Colonic mucosa (tissue), 4 donors: ENCODE measurements at regions not wholly inside any gene's neighbourhood (a gene's known extent, or its start where the extent isn't known, plus 50 kb on each side); places are given as distances from the start of the nearest gene placed in this dataset.

Experiments
- DNase-seq: peaks from one replicate; pipeline ENCODE4 v3.0.0-alpha.2; 2020
- H3K27ac ChIP-seq: fragments of 200-600 bp; one replicate; pipeline ENCODE4 v1.8.0; 2021
- H3K27me3 ChIP-seq: fragments of 200-600 bp; one replicate; pipeline ENCODE4 v1.8.0; 2021
- H3K36me3 ChIP-seq: fragments of 200-600 bp; one replicate; pipeline ENCODE4 v1.8.0; 2021
- H3K4me1 ChIP-seq: fragments of 200-600 bp; one replicate; pipeline ENCODE4 v1.8.0; 2021; ENCODE audit warnings: mild to moderate bottlenecking
- H3K4me3 ChIP-seq: fragments of 200-600 bp; one replicate; pipeline ENCODE4 v1.8.0; 2021
- H3K9ac ChIP-seq, 2 donors: one replicate each; pipeline ENCODE4 v1.7.0; 2013; ENCODE audit warnings: control low read depth in 2 of 2, low read depth in 2 of 2, low read length in 2 of 2
- H3K9me3 ChIP-seq: fragments of 200-600 bp; one replicate; pipeline ENCODE4 v1.8.0; 2021
- intact Hi-C: fragments of 100-400 bp; cut with DNase I; formaldehyde crosslinking; loops from one replicate; pipeline ENCODE4 v1.14.1; 2022
- TF ChIP-seq, protein P1 (sequence below): fragments of 200-600 bp; IDR thresholded peaks from one replicate; pipeline ENCODE4 v1.8.0; 2022; ENCODE audit warnings: antibody characterized with exemption, mild to moderate bottlenecking
- donor health status: healthy.
- donor health status: DM: no; HTN: no; CAD: no.
- donor health status: DM: no; HTN: no; CAD: no.

- intact Hi-C loops, result no loop called here
- TF ChIP-seq, protein P1, sequence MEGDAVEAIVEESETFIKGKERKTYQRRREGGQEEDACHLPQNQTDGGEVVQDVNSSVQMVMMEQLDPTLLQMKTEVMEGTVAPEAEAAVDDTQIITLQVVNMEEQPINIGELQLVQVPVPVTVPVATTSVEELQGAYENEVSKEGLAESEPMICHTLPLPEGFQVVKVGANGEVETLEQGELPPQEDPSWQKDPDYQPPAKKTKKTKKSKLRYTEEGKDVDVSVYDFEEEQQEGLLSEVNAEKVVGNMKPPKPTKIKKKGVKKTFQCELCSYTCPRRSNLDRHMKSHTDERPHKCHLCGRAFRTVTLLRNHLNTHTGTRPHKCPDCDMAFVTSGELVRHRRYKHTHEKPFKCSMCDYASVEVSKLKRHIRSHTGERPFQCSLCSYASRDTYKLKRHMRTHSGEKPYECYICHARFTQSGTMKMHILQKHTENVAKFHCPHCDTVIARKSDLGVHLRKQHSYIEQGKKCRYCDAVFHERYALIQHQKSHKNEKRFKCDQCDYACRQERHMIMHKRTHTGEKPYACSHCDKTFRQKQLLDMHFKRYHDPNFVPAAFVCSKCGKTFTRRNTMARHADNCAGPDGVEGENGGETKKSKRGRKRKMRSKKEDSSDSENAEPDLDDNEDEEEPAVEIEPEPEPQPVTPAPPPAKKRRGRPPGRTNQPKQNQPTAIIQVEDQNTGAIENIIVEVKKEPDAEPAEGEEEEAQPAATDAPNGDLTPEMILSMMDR, result no peak
Measured at GRCh38 chrX:96449191-96449590, 235.5 kb upstream of the DIAPH2 start.

DNA sequence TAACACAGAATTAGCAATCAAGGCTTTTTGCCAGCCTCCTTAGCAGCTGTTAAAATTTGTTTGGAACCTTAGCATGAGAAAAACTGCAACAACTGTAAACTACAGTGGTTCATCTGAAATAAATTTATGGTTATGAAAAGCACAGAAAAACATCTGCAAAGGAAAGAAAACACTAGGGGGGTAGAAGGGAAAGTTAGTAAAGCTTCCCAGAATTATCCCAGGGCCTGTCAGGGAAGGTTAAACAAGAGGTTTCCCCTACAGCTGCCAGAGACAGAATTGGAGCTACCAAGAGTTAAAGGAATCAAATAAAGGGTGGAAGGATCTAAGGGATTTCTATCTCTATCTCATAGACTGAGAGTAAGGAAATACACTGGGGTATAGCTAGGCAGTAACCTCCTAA, 234.7 kb upstream of the DIAPH2 start:
- H3K9ac ChIP-seq, result no peak overlapping the region
- intact Hi-C loops, result no loop called here
- no peaks in the 10 kb centered on the region for H3K9me3 ChIP-seq
- H3K4me1 ChIP-seq, result no peaks in the 10 kb centered on the region
- H3K36me3 ChIP-seq, result no peaks in the 10 kb centered on the region
- TF ChIP-seq, protein P1, result no peak
- H3K27ac ChIP-seq, result no peak overlapping the region
- no peaks in the 10 kb centered on the region for H3K27me3 ChIP-seq
- H3K4me3 ChIP-seq, result no peak overlapping the region
- no peak for DNase-seq

More at GRCh38 chrX:96449191-96449590, 235.5 kb upstream of the DIAPH2 start:
- H3K27me3 ChIP-seq, result no peaks in the 10 kb centered on the region
- DNase-seq, result no peak
- no peaks in the 10 kb centered on the region for H3K36me3 ChIP-seq
- no peak overlapping the region for H3K4me3 ChIP-seq
- H3K9ac ChIP-seq, result no peak overlapping the region
- H3K27ac ChIP-seq, result no peak overlapping the region
- H3K9me3 ChIP-seq, result no peaks in the 10 kb centered on the region
- no peaks in the 10 kb centered on the region for H3K4me1 ChIP-seq

DNA sequence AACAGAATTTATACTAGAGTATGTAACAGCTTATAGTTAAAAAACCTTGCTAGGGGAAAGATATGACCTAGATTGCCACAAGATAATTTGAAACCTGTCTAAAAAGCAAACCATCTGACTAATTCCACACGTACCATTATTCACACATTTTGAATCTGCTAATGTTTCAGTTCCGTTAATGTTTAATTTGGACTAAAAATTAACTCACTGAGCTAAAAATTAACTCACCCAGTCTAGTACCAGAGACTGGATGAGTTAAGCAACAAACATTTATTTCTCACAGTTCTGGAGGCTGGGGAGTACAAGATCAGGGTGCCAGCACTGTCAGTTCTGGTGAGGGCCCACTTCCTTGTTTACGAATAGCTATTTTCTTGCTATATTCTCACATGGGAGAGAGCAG, 231.5 kb upstream of the DIAPH2 start:
- Histone ChIP-seq H3K27ac (no peak overlapping the region), H3K9ac (no peak overlapping the region), H3K4me3 (no peak overlapping the region), H3K9me3 (no peaks in the 10 kb centered on the region), H3K27me3 (no peaks in the 10 kb centered on the region), H3K4me1 (no peaks in the 10 kb centered on the region), H3K36me3 (no peaks in the 10 kb centered on the region)
- TF ChIP-seq, protein P1, result no peak
- intact Hi-C loops, result no loop called here
- DNase-seq, result no peak

- H3K36me3 ChIP-seq, result no peaks in the 10 kb centered on the region
Measured at GRCh38 chrX:96455078-96455477, 229.6 kb upstream of the DIAPH2 start.

GRCh38 chrX:96464880-96465558, 219.6 kb upstream of the DIAPH2 start:
- Histone ChIP-seq H3K4me1 (no peaks in the 10 kb centered on the region), H3K4me3 (no peak overlapping the region), H3K27ac (no peak overlapping the region), H3K27me3 (no peaks in the 10 kb centered on the region), H3K9me3 (no peaks in the 10 kb centered on the region), H3K36me3 (no peaks in the 10 kb centered on the region), H3K9ac (no peak overlapping the region)
- intact Hi-C loops, result no loop called here
- DNase-seq, result no peak
- TF ChIP-seq, protein P1, result no peak

More at GRCh38 chrX:96455078-96455477, 229.6 kb upstream of the DIAPH2 start:
- intact Hi-C loops, result no loop called here
- TF ChIP-seq, protein P1, result no peak
- H3K4me1 ChIP-seq, result no peaks in the 10 kb centered on the region
- no peak overlapping the region for H3K27ac ChIP-seq
- H3K9ac ChIP-seq, result no peak overlapping the region
- no peak overlapping the region for H3K4me3 ChIP-seq
- no peaks in the 10 kb centered on the region for H3K27me3 ChIP-seq
- no peak for DNase-seq
- no peaks in the 10 kb centered on the region for H3K9me3 ChIP-seq
